AG10803 (cell line): ENCODE measurements at regions not wholly inside any gene's neighbourhood (a gene's known extent, or its start where the extent isn't known, plus 50 kb on each side); places are given as distances from the start of the nearest gene placed in this dataset.

Experiments
- DNase-seq: peaks from one replicate; pipeline ENCODE4 v3.0.0; 2010; ENCODE audit warnings: low read depth
- H3K4me3 ChIP-seq: 2 replicates; pipeline ENCODE4 v1.5.1; 2011; ENCODE audit warnings: mild to moderate bottlenecking, low read length, control low read depth
- TF ChIP-seq, protein P1 (sequence below): conservative IDR thresholded peaks from 2 replicates; pipeline ENCODE4 v1.5.1; 2011; ENCODE audit warnings: mild to moderate bottlenecking, low read length, control low read depth, inconsistent platforms

DNA sequence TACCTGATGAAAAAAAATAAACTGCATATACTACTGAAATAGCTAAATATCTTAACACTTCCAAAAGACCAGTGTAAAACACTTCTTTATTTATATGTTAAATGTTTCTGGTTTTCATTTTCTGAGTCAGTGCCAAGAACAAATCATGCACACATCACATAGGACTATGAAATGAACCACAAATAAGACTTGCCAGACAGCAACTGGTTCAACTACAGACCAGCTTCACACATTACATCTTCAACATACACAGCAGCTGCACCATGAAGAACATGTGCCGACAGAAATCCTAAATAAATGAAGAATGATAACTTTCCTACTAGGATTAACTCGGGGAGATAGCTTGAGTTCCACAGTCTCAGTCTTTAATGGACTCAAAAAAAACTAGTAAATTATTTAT lies 168.3 kb upstream of the STXBP5 start:
- H3K4me3 ChIP-seq: no peak overlapping the region
- TF ChIP-seq, protein P1, sequence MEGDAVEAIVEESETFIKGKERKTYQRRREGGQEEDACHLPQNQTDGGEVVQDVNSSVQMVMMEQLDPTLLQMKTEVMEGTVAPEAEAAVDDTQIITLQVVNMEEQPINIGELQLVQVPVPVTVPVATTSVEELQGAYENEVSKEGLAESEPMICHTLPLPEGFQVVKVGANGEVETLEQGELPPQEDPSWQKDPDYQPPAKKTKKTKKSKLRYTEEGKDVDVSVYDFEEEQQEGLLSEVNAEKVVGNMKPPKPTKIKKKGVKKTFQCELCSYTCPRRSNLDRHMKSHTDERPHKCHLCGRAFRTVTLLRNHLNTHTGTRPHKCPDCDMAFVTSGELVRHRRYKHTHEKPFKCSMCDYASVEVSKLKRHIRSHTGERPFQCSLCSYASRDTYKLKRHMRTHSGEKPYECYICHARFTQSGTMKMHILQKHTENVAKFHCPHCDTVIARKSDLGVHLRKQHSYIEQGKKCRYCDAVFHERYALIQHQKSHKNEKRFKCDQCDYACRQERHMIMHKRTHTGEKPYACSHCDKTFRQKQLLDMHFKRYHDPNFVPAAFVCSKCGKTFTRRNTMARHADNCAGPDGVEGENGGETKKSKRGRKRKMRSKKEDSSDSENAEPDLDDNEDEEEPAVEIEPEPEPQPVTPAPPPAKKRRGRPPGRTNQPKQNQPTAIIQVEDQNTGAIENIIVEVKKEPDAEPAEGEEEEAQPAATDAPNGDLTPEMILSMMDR: no peak
- no peak for DNase-seq

GRCh38 chr6:147037881-147038280 lies 166.3 kb upstream of the STXBP5 start:
- DNase-seq: no peak
- H3K4me3 ChIP-seq: no peak overlapping the region
- TF ChIP-seq, protein P1: no peak

- TF ChIP-seq, protein P1: no peak
- DNase-seq: peak; percentile 90
- no peak overlapping the region for H3K4me3 ChIP-seq
Observed at GRCh38 chr6:147040121-147040910, 163.9 kb upstream of the STXBP5 start.

GRCh38 chr6:147042679-147043078 lies 161.5 kb upstream of the STXBP5 start:
- H3K4me3 ChIP-seq: no peak overlapping the region
- DNase-seq: no peak
- TF ChIP-seq, protein P1: no peak

- TF ChIP-seq, protein P1: no peak
- peak; percentile 15 for DNase-seq
- H3K4me3 ChIP-seq: no peak overlapping the region
Observed at GRCh38 chr6:147043994-147044477, 160.2 kb upstream of the STXBP5 start.

DNA sequence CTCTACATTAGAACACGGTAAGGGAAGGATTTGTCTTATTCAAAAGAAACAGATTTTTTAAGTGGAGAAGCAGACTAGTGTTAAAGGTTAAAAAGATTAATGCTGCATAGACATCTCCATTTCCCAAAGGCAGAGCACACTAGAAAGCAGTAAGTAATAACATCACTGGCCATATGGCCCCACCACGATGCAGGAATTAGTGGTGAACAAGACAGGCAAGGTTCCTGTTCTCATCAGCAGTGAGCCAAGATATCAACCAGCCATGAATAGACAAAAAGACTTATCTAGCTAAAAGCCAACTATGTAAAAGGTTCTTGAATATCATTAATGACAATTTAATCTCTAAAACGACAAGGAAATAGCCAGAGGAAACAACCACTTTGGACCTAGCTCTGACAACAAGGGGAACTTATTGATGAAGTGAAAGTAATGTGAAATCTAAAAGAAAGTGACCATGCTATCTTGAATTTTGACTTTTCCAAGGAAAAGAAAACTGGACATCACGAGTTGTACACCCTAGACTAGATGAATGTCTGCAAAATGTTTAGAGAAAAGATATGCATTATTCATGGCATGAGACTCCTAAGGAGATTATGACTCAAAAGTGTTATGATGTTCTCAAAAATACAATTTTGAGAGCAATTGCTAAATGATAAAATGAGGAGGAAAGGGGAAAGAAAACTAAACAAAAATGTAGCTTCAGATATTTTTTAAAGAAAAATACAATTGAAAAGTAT lies 157.9 kb upstream of the STXBP5 start:
- H3K4me3 ChIP-seq: no peak overlapping the region
- peak; percentile 11 for DNase-seq
- TF ChIP-seq, protein P1: no peak

- H3K4me3 ChIP-seq: no peak overlapping the region
- TF ChIP-seq, protein P1: no peak
- no peak for DNase-seq
Observed at GRCh38 chr6:147048930-147049329, 155.3 kb upstream of the STXBP5 start.
